Neuron (in vitro differentiated cells): ENCODE measurements at regions not wholly inside any gene's neighbourhood (a gene's known extent, or its start where the extent isn't known, plus 50 kb on each side); places are given as distances from the start of the nearest gene placed in this dataset.

Experiments used
- H2AFZ ChIP-seq: one replicate; pipeline ENCODE4 v1.6.1; 2013; ENCODE audit warnings: low read depth, mild to moderate bottlenecking, inconsistent platforms, low read length, moderate library complexity
- H3K27me3 ChIP-seq: one replicate; pipeline ENCODE4 v1.6.1; 2013; ENCODE audit warnings: low read length; ENCODE audit not compliant: insufficient read depth
- H3K36me3 ChIP-seq: one replicate; pipeline ENCODE4 v1.6.1; 2013; ENCODE audit warnings: low read length; ENCODE audit not compliant: insufficient read depth
- H3K4me1 ChIP-seq: one replicate; pipeline ENCODE4 v1.6.1; 2013; ENCODE audit warnings: low read length; ENCODE audit not compliant: insufficient read depth
- H3K4me3 ChIP-seq: 2 replicates; pipeline ENCODE4 v1.5.1; 2013; ENCODE audit warnings: mild to moderate bottlenecking, low read length, moderate library complexity
- H3K9me3 ChIP-seq: one replicate; pipeline ENCODE4 v1.6.1; 2013; ENCODE audit warnings: low read length

GRCh38 chr5:135129307-135129706, 95.3 kb upstream of the PITX1 start:
- H3K27me3 ChIP-seq, result peaks cover 24% of the 10 kb centered on the region
- H3K4me3 ChIP-seq, result no peak overlapping the region
- H3K36me3 ChIP-seq, result no peaks in the 10 kb centered on the region
- no peaks in the 10 kb centered on the region for H3K4me1 ChIP-seq
- no peaks in the 10 kb centered on the region for H3K9me3 ChIP-seq
- H2AFZ ChIP-seq, result no peak overlapping the region

- no peak overlapping the region for H3K4me3 ChIP-seq
- peaks cover 24% of the 10 kb centered on the region for H3K27me3 ChIP-seq
- no peak overlapping the region for H2AFZ ChIP-seq
- no peaks in the 10 kb centered on the region for H3K4me1 ChIP-seq
- no peaks in the 10 kb centered on the region for H3K9me3 ChIP-seq
- no peaks in the 10 kb centered on the region for H3K36me3 ChIP-seq
Measured at GRCh38 chr5:135128361-135128760, 94.3 kb upstream of the PITX1 start.

- Histone ChIP-seq H3K27me3 (peaks cover 27% of the 10 kb centered on the region), H3K36me3 (no peaks in the 10 kb centered on the region), H3K9me3 (no peaks in the 10 kb centered on the region), H2AFZ (no peak overlapping the region), H3K4me3 (no peak overlapping the region), H3K4me1 (no peaks in the 10 kb centered on the region)
Measured at GRCh38 chr5:135127439-135128240, 93.6 kb upstream of the PITX1 start.

GRCh38 chr5:135126688-135127438, 92.8 kb upstream of the PITX1 start:
- no peak overlapping the region for H2AFZ ChIP-seq
- H3K4me3 ChIP-seq, result no peak overlapping the region
- H3K4me1 ChIP-seq, result no peaks in the 10 kb centered on the region
- no peaks in the 10 kb centered on the region for H3K9me3 ChIP-seq
- H3K27me3 ChIP-seq, result peaks cover 30% of the 10 kb centered on the region
- no peaks in the 10 kb centered on the region for H3K36me3 ChIP-seq

GRCh38 chr5:135124724-135125123, 90.7 kb upstream of the PITX1 start:
- H2AFZ ChIP-seq, result no peak overlapping the region
- no peaks in the 10 kb centered on the region for H3K4me1 ChIP-seq
- H3K27me3 ChIP-seq, result peaks cover 27% of the 10 kb centered on the region
- H3K9me3 ChIP-seq, result no peaks in the 10 kb centered on the region
- H3K4me3 ChIP-seq, result no peak overlapping the region
- H3K36me3 ChIP-seq, result no peaks in the 10 kb centered on the region

- Histone ChIP-seq H2AFZ (no peak overlapping the region), H3K27me3 (peaks cover 21% of the 10 kb centered on the region), H3K9me3 (no peaks in the 10 kb centered on the region), H3K36me3 (no peaks in the 10 kb centered on the region), H3K4me3 (no peak overlapping the region), H3K4me1 (no peaks in the 10 kb centered on the region)
Measured at GRCh38 chr5:135124128-135124527, 90.1 kb upstream of the PITX1 start.

GRCh38 chr5:135122797-135123196, 88.8 kb upstream of the PITX1 start:
- Histone ChIP-seq H3K36me3 (no peaks in the 10 kb centered on the region), H3K27me3 (peaks cover 21% of the 10 kb centered on the region), H2AFZ (no peak overlapping the region), H3K4me1 (no peaks in the 10 kb centered on the region), H3K4me3 (no peak overlapping the region), H3K9me3 (no peaks in the 10 kb centered on the region)

GRCh38 chr5:135120951-135121350, 86.9 kb upstream of the PITX1 start:
- Histone ChIP-seq H3K4me1 (no peaks in the 10 kb centered on the region), H3K27me3 (peaks cover 17% of the 10 kb centered on the region), H3K9me3 (no peaks in the 10 kb centered on the region), H3K36me3 (no peaks in the 10 kb centered on the region), H3K4me3 (no peak overlapping the region), H2AFZ (no peak overlapping the region)

GRCh38 chr5:135119481-135119880, 85.5 kb upstream of the PITX1 start:
- Histone ChIP-seq H3K9me3 (no peaks in the 10 kb centered on the region), H3K36me3 (no peaks in the 10 kb centered on the region), H2AFZ (no peak overlapping the region), H3K4me1 (no peaks in the 10 kb centered on the region), H3K4me3 (no peak overlapping the region), H3K27me3 (peaks cover 13% of the 10 kb centered on the region)

- H3K9me3 ChIP-seq, result no peaks in the 10 kb centered on the region
- no peak overlapping the region for H3K4me3 ChIP-seq
- H2AFZ ChIP-seq, result no peak overlapping the region
- no peaks in the 10 kb centered on the region for H3K36me3 ChIP-seq
- H3K4me1 ChIP-seq, result no peaks in the 10 kb centered on the region
- H3K27me3 ChIP-seq, result peaks cover 8% of the 10 kb centered on the region
Measured at GRCh38 chr5:135117590-135117989, 83.6 kb upstream of the PITX1 start.

- Histone ChIP-seq H3K27me3 (peaks cover 11% of the 10 kb centered on the region), H2AFZ (no peak overlapping the region), H3K4me3 (no peak overlapping the region), H3K9me3 (no peaks in the 10 kb centered on the region), H3K36me3 (no peaks in the 10 kb centered on the region), H3K4me1 (no peaks in the 10 kb centered on the region)
Measured at GRCh38 chr5:135116160-135116561, 82.1 kb upstream of the PITX1 start.

GRCh38 chr5:135115591-135115990, 81.6 kb upstream of the PITX1 start:
- peaks cover 11% of the 10 kb centered on the region for H3K27me3 ChIP-seq
- H3K4me1 ChIP-seq, result no peaks in the 10 kb centered on the region
- no peaks in the 10 kb centered on the region for H3K9me3 ChIP-seq
- no peaks in the 10 kb centered on the region for H3K36me3 ChIP-seq
- no peak overlapping the region for H3K4me3 ChIP-seq
- no peak overlapping the region for H2AFZ ChIP-seq

- no peak overlapping the region for H3K4me3 ChIP-seq
- H2AFZ ChIP-seq, result no peak overlapping the region
- H3K27me3 ChIP-seq, result peaks cover 11% of the 10 kb centered on the region
- H3K4me1 ChIP-seq, result no peaks in the 10 kb centered on the region
- no peaks in the 10 kb centered on the region for H3K9me3 ChIP-seq
- no peaks in the 10 kb centered on the region for H3K36me3 ChIP-seq
Measured at GRCh38 chr5:135114759-135115158, 80.7 kb upstream of the PITX1 start.
